NCI-H128 (cell line): ENCODE measurements at regions not wholly inside any gene's neighbourhood (a gene's known extent, or its start where the extent isn't known, plus 50 kb on each side); places are given as distances from the start of the nearest gene placed in this dataset.

Experiments
- DNase-seq: peaks from one replicate; lab custom pipeline; 2025; ENCODE audit not compliant: unreplicated experiment; lab: John Stamatoyannopoulos, UW

DNA sequence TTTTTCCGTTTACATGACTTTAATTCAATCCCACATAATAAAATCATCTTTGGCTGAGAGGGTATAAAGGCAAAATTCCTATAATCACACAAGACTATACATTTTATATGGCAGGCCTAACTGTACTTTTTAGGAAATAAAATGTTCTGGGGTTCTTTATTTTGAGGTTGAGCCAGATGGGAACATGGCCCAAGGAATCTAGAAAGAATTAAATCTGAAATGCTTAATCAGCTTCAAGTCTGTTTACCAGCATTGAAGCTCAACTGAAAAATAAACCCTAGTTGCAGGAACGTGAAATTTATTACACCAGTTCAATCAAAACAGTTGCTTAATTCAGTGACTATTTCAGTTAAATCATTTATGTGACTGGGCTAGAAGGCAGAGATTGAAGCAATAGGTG, 191.0 kb upstream of the BTG1 start:
- DNase-seq, result no peak

DNA sequence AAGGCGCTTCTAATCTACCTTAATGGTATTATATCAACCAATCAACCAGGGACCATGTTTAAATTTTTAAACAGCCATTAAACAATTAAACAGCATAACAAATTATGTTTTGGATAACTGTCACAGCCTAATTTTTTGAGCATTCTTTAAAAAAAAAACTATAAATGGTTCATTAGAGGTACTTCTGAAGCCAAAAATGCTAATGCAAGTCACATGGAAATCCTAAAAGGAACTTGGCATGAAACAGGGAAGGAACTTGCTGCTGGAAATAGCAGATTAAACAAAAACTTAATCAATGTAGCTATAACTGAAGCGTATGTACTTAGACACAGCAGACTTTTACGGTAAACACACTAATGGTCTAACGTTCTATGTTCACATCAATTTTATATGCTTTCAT, 190.2 kb upstream of the BTG1 start:
- no peak for DNase-seq

DNA sequence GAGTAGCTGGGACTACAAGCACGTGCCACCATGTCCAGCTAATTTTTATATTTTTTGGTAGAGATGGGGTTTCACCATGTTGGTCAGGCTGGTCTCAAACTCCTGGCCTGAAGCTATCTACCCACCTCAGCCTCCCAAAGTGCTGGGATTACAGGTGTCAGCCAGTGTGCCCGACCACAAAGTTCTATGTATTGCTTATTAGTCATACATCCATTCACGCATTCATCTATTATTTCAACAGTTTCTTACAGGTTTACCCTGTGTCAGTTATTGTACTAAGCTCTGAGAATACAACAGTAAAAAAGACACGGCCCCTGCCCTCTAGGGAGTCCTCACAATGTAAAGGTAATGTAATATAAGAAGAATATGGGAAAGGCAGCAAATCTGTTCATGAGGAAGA, 188.9 kb upstream of the BTG1 start:
- no peak for DNase-seq

DNA sequence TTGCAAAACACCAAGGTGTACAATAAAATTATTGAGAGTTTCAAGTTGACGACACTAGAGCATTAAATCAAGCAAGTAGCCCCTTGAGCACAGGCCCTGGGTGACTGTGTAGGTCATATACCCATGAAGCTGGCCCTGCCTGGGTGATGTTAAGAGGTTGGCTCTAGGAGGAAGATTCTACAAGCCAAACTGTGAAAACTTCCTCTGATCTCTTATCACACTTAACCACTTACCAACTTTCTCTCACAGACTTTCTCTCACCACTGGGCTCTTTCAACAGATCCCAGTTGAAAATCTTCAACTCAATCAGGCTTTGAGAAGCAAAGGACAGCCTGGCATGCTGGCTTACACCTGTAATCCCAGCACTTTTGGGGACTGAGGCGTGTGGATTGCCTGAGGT, 186.9 kb upstream of the BTG1 start:
- DNase-seq, result no peak

DNA sequence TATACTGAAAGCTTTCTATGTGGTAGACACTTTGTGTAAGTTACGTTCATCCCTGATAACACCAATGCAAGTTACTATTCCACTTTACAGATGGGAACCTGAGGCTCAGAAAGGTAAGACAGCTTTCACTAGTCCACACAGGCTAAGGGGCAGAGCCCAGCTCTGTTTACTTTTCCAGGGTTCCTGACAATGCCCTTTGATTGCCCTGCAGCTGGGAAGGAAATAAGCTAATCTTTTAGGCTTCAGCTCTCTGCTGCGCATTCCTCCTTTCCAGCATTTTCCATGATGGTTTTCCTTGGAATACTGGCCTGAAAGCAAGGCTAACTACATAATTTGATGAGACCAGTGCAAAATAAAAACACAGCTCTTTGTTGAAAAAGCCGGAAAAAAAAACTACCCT, 185.7 kb upstream of the BTG1 start:
- no peak for DNase-seq

DNA sequence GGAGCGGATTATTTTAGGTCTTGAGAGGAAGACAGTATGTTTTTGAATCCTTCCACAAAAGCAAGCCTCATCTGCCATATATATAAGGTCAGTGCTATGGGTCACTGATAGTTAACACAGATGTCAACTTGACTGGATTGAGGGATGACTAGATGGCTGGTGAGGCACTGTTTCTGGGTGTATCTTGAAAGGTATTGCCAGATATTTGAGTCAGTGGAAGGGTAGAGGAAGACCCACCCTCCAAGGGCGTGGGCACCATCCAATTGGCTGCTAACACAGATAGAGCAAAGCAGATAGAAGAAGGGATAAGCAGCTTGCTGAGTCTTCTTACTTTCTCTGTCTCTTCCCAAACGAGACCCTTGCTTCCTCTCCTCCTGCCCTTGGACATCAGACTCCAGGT, 185.0 kb upstream of the BTG1 start:
- DNase-seq, result no peak

DNA sequence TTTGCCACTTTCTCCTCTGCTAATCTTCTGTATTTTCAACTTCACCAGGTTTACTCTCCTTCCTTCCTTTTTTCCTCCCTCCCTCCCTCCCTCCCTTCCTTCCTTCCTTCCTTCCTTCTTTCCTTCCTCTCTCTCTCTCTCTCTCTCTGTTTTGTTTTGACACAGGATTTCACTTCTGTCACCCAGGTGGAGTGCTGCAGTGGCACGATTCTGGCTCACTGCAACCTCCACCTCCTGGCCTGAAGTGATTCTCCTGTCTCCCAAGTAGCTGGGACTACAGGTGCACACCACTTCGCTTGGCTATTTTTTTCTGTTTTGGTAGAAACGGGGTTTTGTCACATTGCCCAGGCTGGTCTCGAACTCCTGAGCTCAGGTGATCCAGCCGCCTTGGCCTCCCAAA, 181.2 kb upstream of the BTG1 start:
- DNase-seq, result no peak

DNA sequence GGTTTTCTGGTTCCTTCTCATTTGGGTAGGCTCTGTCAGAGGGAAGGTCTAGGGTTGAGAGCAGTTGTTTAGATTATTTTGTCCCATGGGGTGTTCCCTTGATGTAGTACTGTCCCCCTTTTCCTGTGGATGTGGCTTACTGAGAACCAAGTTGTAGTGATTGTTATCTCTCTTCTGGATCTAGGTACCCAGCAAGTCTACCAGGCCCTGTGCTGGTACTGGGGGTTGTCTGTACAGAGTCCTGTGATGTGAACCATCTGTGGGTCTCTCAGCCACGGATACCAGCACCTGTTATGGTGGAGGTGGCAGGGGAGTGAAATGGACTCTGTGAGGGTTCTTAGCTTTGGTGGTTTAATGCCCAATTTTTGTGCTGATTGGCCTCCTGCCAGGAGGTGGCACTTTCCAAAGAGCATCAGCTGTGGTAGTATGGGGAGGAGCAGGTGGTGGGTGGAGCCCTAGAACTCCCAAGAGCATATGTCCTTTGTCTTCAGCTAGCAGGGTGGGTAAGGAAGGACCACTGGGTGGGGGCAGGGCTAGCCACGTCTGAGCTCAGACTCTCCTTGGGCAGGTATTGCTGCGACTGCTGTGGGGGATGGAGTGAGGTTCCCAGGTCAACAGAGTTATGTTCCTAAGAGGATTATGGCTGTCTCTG, 179.3 kb upstream of the BTG1 start:
- no peak for DNase-seq

DNA sequence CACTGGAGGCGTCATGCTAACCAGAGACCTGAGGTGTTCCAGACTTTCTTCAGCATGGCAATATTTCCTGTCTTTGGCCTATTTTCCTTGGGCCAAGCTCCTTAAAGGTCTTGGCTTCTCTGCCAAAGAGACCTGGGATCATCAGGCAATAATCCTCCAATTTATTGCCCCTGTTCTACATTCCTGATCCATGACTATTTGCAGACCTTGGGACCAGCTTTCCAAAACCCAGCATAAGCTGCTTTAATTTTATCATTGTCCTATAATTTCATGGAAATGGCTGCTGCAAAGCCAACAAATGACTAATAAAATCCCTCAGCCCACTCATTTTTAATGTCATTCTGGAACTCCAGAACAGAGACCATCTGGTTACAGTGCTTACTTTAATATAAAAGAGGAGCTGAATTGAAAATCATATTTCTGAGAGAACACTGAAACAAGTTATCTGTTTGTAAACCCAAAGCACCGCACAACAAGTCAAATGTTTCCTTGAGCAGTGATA, 166.9 kb upstream of the BTG1 start:
- DNase-seq, result no peak

DNA sequence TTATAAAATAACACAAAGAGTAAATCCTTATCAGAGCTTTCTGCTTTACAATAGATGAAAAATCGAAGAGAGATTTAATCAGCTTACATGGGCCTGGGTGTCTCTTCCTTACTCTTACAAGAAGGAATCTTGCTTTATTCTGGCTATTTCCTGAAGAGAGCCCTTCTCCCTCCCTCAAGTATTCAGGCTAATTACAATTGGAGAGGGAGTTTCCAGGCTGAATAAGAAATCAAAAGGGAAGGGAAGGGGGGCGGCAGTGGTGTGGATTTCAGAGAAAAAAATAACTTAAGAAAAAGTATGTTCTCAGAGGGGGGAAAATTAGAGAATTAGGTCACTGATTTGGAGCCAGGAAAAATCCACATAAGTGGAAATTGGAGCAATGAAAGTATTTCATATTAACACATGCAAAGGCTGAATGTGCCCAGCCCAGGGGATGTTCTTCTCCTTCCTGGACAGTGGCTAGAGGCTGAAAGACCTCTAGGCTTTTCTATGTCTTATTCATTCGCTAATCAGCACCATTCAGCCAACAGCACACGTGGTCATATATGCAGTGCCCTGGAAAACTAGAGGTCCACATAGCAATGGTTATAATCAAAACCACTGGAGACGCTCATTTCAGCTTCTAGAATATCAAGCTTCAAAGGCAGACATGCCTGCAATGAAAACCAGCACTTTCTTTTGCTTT, 158.9 kb upstream of the BTG1 start:
- DNase-seq, result no peak

DNA sequence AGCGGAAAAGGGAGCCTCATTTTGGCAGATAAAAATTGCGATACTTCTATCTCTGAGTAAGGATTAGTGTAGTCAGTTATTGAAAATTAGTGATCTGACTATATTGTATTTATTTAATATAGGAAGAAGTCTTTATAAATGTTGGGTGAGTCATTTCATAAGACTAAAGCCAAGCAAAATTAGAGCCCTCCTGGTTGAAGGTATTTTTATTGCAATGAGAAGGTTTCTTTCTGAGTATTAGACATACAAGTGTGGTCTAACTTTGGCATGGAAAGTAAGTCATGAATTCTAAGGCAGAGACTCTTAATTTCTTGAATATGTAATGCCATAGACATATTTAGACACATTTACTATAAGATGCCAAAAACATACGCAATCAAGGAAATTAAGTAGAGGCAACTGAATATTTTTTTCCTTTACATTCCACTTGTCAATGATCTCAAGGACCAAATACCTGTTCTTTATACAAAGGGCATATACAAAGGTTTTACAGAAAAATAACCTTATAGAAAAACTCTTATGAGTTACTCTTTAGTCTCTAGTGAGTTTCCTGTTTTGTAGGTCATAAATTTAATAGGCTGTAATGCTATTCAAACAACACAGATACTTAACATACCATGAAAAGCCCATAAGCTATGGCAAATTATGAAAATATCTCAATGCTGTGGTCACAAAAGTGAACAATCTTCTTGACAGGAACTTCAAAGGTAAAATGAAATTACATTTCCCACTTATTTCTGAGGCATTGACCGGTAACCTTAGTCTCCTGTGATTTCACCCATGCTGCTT, 156.6 kb upstream of the BTG1 start:
- DNase-seq, result no peak

DNA sequence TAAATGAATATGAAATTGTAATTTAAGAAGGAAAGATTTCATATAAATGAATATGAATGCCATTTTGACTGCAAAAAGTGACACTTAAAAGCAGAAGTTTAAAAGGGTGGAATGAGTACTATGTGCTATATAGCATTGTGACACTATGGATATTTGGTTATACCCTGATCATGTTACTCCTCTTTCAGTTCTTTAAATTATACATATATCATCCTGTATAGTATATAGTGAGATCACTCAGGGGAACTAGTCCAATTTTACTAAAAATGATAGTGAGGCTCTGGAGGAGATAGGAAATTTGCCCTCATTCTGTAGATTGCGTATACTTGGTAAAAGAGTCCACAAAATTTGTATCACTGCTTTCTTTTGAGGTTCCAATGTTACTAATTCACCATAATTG, 155.7 kb upstream of the BTG1 start:
- DNase-seq, result no peak

DNA sequence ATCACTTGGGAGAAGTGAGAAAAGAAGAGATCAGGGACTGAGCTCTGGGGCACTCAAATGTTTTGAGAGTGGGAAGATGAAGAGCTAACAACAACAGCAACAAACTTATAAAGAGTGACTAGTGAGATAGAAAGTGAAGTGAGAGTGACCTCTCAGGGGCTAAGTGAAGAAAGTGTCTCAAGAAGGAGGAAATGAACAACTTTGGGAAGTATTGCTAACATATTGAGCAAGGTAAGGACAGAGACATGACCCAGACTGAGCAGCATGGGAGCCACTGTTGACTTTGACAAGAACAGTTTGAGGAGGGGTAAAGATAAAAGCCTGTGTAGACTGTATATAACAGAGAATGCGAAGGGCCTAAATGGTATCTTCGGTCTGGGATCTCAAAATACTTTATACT, 155.1 kb upstream of the BTG1 start:
- no peak for DNase-seq

DNA sequence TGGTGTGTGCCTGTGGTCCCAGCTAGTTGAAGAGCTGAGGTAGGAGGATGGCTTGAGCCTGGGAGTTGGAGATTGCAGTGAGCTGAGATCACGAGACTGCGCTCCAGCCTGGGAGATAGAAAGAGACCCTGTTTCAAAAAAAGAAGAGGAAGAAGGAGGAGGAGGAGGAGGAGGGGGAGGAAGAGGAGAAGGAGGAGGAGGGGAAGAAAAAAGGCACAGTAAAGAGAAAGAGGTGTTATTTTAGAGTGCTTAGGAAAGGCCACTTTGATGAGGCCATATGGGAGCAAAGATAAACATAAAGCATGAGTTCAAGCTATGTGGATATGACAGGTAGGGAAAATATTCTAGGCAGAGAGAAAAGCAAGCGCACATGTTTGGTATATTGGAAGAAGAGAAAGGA, 154.1 kb upstream of the BTG1 start:
- no peak for DNase-seq

DNA sequence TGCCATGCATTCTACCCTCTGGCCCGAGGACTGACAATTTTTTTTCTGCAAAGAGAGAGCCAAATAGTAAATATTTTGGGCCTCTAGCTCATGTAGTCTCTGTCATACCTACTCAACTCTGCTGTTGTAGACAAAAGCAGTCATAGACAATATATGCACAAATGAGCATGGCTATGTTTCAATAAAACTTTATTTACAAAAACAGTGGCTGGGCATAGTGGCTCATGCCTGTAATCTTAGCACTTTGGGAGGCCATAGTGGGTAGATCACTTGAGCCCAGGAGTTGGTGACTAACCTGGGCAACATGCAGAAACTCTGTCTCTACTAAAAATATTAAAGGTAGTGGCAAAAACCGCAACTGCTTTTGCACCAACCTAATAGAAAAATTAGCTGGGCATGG, 153.7 kb upstream of the BTG1 start:
- no peak for DNase-seq

DNA sequence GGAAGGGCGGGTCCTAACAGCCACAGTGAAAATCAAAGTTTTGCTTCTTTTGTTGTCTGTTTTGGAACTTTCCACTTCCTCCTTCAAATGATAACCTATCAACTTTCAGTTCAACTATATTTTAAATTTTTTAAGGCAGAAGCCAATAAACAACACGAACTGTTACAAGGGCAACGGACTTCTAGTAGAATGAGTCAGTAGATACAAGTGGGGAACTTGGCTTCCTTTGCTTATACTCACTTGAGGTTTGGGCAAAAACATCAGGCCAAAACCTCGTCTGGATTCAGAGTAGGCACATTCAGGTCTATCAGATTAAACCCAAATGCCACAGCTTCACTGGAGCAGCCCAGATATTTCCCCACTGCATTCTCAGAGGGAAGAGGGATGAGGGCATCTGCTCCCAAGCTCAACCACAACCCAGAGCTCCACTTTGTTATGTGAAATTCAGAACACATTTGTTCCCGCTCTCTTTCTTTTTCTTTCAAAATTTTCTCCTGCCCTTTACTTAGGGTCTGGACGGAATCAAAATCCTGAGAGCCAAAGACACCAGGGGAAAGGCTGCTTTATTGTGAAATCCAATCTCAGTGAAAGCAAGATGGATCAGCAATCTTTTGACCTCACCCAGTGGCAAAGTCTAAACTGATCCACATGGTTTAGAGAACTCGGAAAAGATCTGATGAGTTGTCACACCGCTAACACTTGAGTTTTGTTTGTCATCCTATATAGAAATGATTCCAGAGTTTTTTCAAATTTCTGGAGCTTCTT, 152.5 kb upstream of the BTG1 start:
- DNase-seq, result no peak

DNA sequence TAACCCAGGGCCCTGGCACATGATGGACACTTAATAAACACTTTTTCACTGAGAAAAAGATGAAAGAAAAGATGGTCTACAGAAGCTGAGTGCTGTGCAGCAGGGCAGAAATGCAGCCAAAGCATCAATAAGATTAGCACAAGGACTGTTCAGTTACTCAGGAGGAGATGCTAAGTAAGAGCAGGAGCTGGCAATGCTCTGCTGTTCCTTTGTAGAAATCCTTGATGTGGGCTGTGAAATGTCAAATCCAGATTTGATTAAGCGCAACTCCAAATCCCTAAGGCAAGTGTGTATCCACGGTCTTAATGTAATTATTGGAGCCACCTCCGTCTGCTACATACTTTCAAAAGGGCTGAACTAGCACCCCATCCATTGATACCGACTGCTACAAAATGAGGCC, 151.8 kb upstream of the BTG1 start:
- no peak for DNase-seq

DNA sequence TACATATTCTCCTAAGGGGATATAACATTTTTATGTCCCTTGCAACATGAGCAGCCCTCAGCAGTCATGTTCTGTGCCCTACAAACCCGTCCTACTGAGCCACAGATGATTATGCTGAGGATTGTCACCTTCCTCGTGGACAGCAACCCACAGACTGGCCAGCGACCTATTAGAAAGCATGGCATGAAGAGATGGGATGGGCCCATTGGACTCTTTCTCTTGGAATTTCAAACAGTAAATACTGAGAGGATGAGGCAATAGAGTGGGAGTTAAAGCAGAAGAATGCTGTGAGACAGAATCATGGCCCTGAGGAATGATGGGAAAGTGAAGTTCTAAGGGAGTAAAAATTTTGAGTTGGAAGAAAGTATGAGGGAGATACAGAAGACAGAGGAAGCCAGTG, 149.9 kb upstream of the BTG1 start:
- DNase-seq, result no peak

DNA sequence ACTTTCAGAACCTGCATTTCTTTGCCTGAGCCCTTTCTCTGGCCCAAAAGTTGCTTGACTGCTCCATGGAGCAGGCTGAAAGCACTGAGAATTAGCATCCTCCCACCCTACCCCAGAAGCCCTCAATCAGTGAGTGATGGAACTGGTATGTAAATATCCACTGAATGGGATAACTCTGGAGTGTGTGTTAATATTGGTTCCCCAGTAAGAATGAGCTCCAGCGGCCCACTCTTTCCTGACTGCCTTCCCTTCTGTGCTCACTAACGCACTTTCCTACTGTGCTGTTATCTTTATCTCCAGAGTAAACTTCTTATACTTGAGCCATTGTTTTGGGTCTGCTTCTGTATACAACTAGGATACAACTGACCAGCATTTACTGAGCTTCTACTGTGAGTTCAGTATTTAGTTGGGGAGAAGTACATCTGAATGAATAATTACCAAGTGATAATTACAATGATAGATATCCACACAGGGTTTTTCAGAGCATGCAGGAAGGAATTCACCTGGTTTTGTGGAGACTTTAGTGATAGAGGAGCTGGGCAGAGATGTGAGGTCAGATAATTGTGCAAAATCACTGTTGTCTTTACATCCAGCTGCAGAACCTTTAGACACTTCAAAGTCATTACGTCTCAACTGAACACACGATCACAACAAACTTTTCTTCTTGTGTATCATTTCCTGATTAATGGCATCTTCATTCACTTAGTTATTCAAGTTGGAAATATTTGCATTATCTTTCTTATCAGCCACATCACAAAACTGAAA, 149.2 kb upstream of the BTG1 start:
- no peak for DNase-seq

DNA sequence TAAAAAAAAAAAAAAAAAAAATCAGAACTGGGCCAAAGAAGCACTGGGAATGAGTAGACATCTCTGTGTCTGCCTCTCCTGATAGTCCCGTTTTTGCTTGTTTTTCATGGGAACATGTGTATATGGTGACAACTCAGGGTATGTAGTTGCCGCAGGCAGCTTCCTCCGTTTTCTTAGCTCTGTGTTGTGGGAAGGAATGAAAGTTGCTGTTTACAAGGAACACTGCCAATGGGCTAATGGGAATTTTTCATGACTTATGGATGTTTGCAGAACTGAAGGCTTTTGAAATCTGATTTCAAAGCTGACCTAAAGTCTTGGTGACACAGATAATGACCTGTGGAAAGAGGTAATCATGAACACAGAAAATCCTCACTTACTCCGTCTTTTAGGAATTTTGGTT, 146.4 kb upstream of the BTG1 start:
- no peak for DNase-seq

DNA sequence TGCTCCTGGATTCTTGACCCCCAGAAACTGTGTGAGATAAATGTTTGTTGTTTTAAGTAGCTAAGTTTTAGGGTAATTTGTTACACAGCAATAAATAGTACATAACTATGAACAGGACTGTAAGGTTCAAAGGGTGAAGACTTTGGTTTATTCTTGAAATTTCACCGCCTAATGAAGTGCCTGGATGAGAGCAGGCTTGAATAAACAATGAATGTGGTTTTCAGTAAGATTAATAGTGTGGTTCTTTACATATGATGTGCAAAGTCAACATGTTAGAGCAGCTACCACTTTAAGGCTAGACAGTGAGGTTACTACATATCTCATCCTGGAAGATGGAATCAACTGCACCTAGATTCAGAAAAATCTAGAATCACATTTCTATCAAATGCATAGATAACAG, 145.2 kb upstream of the BTG1 start:
- DNase-seq, result no peak
